Lower leg skin (tissue), 3 donors: ENCODE measurements at regions not wholly inside any gene's neighbourhood (a gene's known extent, or its start where the extent isn't known, plus 50 kb on each side); places are given as distances from the start of the nearest gene placed in this dataset.

Source experiments
- CTCF ChIP-seq, 3 donors: fragments of 450-650 bp; IDR thresholded peaks; one replicate each; pipeline ENCODE4 v1.5.1; 2016; ENCODE audit warnings: antibody characterized with exemption in 3 of 3, mild to moderate bottlenecking in 3 of 3, moderate library complexity in 2 of 3
- POLR2A ChIP-seq, 2 donors: fragments of 450-650 bp; IDR thresholded peaks; one replicate each; pipeline ENCODE4 v1.6.1; 2016 to 2017; ENCODE audit warnings: antibody characterized with exemption in 2 of 2, mild to moderate bottlenecking in 1 of 2, moderate library complexity in 1 of 2

GRCh38 chr16:56057151-56057550 is 134.1 kb upstream of the GNAO1 start:
- TF ChIP-seq POLR2A (IDR thresholded peaks at IDR 0.05) (no peak), CTCF (IDR thresholded peaks at IDR 0.05) (no peak)
